GM21576 (cell line): ENCODE measurements at regions not wholly inside any gene's neighbourhood (a gene's known extent, or its start where the extent isn't known, plus 50 kb on each side); places are given as distances from the start of the nearest gene placed in this dataset.

ENCODE experiments used
- ATAC-seq: cut with Tn5 transposase; IDR thresholded peaks from one replicate; pipeline ENCODE4 v1.9.1; 2021; ENCODE audit warnings: mild to moderate bottlenecking, moderate library complexity; ENCODE audit not compliant: unreplicated experiment

DNA sequence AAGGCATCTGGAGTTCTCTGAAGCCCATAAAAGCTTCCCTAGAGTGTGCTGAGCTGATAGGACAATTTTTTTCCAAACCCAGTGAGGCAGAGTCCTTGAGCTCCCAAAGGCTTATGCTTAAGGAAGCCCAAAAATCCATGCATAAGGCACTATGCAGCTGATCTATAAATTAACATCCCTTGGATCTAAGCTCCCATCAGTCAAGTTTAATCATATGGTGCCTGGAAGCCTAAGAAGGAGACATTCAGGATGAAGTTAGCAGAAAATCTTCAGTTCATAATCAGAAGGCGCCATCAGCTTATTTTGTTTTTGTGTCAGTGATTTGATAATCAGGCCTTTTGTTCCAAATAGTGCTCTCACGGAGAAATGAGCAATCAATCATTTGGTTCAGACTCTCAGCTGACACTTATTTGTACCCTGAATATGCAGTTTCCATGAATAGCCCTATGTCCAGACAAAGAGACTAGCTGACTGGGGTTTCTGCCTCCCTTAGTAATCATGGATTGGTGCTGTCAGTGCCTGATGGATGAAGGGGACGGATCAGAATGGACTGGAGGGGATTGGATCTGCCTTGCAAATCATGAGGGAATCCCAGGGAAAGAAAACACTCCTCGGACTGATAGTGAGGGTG lies 464.8 kb upstream of the RGPD4 start:
- no peak for ATAC-seq

DNA sequence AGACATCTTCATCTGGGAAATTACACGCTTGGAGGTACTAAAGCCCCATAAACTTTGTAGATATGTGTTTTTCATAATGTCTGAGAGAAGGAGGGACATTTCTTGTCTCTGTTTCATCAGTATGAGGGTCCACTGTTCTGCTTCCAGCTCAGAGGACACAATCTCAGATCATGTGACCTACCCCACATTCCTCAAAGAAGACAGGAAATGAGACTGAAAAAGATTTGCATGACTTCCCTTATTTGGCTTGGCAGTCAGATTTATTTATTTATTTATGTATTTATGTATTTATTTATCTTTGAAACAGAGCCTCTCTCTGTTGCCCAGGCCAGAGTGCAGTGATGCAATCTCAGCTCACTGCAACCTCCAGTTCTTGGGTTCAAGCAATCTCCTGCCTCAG lies 463.7 kb upstream of the RGPD4 start:
- no peak for ATAC-seq

DNA sequence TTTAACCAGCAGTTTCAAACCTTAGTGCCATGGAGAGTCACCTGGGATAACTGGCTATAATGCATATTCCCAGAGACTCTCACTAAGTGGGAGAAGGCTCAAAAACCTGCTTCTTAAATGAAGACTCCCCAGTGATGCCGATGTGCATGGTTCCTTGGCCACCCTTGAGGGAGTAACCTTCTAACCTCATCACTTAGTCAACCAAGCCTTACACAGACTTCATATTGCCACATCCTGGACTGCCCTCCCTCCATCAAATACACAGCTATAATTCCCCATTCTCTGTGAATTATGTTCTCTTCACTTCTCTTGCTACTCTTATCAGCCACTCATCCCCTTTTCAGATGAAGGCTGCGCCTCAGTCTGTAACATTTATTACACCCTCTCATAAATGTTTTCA lies 462.9 kb upstream of the RGPD4 start:
- no peak for ATAC-seq

DNA sequence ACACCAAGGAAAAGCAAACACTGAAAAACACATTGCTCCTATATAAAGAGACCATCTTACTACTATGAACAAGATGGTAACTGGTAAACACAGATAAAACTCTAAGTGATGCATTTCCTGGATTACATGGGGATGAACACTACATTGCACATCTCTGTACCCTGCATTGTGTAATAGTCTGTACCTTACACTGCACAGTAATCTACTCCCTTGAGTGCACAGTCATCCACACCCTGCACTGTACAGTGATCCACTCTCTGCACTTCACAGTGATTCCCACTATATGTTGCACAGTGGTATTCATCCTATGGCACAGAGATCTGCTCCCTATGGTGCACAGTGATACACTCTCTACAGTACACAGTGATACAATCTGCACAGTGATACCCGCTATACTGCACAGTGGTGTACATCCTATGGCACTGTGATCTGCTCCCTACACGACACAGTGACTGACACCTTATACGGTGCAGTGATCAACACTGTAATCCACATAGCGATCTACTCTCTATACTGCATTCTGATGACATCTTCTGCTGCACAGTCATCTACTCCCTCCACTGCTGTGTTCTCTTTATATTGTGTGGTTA lies 462.2 kb upstream of the RGPD4 start:
- ATAC-seq = no peak

DNA sequence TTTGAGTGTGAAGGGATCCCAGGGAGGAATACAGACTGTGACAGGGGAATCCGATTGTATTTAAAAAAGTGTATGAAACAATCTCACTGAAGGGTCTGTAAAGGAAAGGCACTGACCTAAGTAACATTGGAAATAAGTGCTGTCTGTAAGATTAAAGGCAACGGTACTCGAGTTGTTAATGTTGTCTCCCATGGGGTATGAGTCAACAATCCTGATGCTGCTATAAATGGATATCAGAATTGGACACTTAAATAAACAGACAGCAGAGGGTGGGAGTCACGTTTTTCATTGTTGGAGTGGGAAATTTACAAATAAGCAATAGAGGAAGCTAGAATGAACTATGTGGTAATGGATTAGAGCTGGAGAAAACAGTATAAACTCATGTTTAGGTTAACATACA lies 452.4 kb upstream of the RGPD4 start:
- ATAC-seq = no peak

DNA sequence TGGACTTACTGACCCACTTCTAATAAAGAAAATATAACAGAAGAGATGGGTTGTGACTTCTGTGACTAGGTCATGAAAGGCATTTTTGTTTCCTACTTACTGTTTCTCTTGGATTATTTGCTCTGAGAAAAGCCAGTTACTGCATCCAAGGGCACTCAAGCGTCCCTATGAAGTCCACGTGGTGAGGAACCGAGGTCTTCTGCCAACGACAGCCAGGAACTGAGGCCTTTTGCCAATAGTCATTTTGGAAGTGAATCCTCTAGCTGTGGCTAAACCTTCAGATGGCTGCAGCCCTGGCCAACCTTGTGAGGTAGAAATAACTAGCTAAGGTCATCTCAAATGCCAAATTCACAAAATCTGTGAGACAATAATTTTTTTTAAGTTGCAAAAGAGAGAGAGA lies 449.8 kb upstream of the RGPD4 start:
- no peak for ATAC-seq

DNA sequence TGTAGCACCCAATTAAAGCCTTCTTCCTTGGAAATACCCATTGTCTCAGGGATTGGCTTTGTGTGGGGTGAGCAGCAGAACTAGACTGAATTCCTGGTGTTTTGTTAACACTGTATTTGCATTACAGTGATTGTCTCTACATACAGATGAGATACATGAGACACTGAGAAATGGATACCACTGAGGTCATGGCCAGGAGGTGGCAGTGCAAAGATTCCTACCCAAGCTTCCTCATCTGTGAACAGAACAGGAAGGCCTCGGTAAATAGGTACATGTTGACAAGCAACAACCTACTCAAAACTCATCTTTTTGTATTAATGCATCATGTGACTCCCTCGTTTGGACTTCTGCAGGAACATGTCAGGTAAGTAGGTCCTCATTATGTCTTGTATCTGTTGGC lies 445.8 kb upstream of the RGPD4 start:
- no peak for ATAC-seq

DNA sequence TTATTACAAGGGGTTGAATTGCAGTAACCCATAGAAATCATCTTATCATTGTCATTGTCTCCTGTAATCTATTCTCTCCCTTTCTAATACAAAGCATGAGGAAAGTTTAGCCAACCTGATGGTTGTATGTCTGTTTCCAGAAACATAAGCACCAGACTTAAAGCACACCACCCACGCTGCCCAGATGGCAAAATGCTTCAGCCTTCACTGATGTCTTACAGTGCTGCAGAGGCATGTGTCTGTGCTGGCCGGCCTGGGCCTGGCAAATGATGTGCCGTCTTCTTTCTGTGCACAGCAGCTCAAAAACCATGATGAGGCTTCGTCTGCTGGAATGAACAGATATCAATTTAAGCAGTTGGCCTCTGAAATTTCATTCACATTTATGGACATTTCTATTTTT lies 443.0 kb upstream of the RGPD4 start:
- no peak for ATAC-seq

DNA sequence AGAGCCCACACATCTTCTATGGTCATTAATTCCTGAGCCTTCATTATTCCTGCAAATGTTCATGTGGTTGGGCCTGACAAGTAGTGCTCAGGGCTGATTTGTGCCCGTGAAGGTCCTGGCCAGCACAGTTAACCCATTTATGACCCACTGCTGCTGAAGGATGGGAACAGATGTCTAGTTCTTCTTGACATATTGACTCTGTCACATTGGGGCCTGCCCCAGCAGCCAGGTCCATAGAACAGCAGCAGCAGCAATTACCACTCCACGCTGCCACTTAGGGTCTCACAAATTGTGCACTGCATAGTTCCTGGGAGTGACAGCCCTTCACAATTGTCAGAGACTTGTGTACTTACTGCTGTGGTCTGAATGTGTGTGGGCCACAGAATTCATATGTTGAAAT lies 442.3 kb upstream of the RGPD4 start:
- ATAC-seq = no peak

DNA sequence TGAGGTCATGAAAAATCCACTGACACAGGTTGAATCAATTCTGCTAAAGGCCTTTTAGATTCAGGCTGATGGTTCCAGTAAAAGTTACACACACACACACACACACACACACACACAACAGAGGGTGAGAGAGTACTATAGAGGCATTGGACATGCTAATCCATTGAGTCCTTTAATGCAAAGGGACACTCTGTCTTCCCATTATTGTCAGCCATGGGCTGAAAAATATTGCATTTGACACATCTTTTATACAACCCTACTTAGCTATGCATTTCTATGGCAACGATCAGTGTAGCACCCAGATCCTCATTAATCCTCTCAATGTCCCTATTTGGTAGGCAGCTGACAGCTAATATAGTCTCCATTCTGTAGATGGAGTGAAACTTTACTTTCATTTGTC lies 440.8 kb upstream of the RGPD4 start:
- no peak for ATAC-seq

DNA sequence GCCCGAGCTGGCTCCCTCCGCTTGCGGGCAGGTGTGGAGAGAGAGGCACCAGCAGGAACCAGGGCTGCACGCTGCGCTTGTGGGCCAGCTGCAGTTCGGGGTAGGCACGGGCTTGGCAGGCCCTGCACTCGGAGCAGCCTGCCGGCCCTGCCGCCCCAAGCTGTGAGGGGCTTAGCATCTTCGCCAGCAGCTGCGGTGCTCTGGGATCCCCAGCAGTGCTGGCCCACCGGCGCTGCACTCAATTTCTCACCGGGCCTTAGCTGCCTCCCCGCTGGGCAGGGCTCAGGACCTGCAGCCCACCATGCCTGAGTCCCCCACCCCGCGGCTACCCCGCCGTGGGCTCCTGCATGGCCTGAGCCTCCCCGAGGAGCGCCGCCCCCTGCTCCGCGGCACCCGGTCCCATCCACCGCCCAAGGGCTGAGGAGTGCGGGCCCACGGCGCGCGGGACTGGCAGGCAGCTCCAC lies 434.4 kb upstream of the RGPD4 start:
- ATAC-seq = no peak

DNA sequence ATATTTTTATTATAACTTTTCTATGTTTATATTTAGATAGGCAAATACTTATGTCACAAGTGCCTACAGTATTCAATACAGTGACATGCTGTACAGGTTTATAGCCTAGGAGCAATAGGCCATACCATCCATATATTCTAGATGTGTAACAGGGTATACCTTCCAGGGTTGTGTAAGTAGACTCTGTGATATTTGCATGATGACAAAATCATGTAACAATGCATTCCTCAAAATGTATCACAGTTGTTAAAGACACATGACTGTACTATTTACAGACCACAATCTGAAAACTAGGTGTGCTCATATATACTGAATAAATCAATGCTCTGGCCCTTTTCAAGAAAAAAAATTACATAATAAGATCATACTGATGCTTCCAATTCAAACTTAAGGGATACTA lies 433.2 kb upstream of the RGPD4 start:
- no peak for ATAC-seq

DNA sequence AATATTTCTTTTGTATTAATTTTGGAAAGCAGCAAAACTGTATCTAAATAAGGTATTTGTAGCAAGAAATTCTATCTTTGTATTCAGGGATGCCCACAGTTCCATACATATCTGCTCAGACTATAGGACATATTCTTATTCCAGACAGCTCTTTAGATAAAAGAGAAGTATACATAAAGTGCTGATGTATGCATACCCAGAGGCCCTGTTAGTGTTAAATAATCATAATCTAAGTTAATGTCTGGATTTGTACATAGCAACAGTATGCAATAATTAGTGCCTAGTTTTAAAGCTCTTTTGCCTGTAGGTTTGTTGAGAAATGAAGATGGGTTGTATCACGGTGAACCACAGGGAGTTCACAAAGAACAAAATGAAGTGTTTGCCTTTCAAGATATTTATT lies 428.0 kb upstream of the RGPD4 start:
- no peak for ATAC-seq

DNA sequence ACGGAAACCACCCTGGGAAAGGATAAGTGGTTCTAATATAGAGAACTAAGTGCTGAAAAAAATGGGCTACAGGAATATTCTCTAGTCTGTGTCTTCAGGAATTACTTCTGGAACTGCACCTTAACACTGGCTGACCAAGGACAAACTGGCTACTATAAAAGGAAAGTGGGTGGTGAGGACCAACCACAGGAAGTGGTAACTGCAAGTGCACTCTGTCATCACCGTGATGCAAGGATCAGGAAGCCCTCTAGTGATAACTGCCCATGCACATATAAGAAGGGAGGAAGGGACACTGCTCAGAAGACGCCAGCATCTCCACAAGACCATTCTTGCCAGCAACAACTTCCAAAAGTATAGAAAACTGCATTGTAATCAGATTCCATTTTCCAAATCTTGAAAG lies 424.4 kb upstream of the RGPD4 start:
- ATAC-seq = no peak

DNA sequence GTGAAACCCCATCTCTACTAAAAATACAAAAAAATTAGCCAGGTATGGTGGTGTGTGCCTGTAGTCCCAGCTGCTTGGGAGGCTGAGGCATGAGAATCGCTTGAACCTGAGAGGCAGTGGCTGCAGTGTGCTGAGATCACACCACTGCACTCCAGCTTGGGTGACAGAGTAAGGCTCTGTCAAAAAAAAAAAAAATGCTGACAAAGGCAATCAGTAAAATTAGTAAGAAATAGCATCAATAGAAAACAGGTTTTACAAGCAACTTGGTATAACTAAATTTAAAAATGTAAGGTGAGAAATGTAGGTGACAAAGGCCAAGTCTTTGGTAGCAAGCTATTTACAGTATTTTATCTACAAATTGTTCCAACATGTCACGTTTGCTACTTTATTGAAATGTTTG lies 421.4 kb upstream of the RGPD4 start:
- ATAC-seq = no peak

DNA sequence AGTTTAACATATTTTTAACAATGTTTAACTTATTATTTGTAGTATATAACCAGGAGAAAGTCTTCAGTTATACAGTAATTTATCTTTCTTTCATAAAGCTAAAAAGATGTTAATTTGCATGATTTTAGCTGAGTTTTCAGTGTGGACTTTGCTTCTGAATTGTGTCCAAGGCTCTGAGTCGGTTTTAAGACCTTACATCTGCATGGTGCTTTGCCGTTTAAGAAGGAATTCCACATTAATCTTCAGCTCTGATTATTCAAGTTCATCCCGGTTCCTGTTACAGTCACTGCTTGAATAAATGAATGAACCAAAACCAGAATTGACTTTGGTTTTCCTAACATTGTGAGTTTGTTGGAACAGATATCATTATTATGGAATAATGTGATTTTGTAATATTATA lies 419.7 kb upstream of the RGPD4 start:
- no peak for ATAC-seq

DNA sequence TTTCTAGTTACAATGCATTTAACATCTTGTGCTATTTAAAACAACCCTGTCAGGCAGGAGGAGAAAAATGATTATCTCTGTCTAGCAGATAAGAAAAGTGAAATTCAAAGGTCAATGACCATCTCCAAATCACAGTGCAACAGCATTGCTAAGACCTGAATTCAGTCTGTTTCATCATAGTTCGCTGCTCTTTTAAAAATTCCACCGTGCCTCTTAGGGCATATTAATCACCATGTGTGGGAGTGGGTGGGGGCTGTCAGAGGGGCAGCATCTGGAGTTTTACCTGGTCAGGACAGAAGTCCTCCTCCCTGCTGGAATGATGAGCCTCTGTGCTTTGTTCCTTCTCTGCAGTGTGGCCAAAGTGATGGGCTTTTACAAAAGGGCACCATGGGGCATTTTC lies 418.7 kb upstream of the RGPD4 start:
- ATAC-seq = no peak

DNA sequence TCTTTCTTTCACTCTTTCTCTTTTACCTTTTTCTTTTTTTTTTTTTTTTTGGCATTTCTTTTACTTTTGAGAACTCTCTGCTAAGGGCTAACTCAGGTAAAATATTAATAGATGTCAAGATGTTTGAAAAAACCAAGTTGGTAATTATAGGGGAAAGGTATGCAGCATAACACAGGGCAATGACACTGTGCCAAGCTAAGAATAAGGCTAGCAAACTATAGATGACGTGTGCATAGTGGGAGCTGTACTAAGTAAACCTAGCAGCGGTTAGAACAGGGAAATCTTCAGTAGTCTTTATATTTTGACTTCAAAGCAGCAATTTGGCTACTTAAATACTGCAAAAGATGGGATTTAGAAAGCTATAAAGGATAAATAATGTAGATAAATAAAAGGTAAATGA lies 415.4 kb upstream of the RGPD4 start:
- ATAC-seq = no peak

DNA sequence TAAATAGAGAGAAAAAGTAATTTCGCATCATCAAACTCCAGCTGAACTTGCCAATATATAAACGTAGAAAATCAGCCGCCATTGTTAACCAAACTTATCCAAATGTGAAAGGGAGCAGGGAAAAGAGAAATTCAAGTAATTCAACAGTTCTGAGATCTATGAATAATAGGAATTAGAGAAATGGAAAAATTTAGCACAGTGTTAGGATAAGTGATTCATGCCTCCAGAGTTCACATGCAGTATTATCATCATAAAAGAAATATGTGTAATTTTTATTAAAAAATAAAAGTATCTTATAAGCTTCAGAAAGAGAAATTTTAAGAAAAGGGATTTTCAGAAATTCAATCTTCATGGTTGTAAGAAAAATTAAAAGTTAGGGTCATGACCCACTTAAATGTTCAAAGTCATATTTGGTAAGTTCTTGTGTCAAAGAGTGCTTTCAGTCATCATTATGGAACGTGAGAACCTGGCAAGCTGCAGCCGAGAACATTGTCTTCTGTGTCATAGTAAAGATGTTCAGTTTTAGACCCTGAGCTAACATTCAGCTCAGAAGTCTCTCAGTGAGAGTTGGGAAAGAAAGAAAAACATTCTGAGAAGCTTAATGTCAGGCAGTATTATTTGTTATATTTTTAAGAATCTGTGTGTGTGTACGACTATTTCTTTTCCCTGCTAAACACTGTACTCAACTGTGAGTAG lies 414.3 kb upstream of the RGPD4 start:
- no peak for ATAC-seq

DNA sequence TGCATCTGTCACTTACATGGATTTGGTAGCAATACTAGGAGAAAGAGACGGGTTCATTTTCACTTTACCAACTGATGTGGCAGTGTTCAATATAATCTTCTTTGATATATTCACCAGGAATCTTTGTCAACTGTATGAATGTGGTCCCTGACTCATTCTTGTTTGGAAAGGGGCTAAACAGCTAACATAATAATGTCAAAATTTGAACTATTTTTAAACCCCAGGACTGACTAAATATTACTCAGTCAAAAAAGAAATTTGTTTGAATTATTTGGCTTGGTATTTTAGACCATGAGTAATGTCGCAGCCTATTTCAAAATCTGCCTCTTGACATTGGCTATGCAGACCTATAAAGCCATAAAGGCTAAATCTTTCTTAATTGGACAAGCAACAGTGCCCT lies 413.7 kb upstream of the RGPD4 start:
- no peak for ATAC-seq

DNA sequence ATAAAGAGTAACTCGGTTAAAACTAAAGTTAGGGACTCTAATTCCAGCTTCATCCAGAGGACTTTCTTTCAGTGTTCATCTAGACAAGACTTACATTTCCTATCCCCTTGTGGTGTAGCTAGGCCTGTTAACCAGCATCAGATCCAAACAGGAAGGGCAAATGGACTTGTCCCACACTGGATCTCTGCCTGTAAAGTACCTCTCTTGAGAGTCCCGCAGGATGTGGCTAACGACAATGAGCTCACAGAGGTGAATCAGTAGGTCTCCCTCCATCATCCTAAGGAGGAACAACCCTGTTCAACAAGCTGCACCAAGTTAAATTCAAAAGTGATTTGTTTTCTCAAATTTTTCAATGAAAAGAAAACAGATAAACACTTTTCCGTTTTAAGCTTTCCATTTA lies 412.3 kb upstream of the RGPD4 start:
- no peak for ATAC-seq

DNA sequence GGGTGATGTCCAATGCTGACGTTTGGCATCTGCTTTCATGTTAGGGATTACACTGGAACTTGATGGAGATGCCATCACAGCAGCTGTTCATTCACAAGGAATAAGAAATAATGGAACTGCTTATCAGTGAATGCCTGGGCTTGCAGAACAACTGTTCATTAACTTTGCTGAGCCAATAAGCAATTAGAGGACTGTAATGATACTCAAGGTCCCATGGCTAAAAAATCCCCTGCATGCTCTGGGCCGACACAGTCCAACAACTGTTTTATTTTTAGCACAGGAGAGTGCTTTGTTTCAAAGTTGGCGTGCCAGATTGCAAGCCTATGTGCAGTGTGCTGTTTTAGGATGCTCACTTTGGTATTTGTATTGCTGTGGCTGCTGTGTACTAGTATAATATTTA lies 408.0 kb upstream of the RGPD4 start:
- no peak for ATAC-seq

DNA sequence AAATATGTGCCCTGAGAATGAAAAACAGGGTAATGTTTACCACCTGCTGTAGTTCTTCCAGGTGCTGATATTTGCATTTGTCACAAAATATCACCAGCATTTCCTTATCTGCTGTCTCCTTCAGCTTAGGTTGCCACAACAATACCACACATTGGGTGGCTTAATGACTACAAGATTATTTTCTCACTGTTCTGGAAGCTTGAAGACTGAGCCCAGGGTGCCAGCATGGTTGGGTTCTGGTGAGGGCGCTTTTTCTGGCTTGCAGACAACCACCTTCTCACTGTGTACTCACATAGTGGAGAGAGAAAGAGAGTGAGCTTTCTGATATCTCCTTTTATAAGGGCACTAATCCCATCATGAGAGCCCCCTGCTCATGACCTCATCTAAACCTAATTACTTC lies 407.5 kb upstream of the RGPD4 start:
- no peak for ATAC-seq
